ENCODE measurements at regions not wholly inside any gene's neighbourhood (a gene's known extent, or its start where the extent isn't known, plus 50 kb on each side); places are given as distances from the start of the nearest gene placed in this dataset.

- H3K9ac ChIP-seq (replicated peaks in 1 of 4; ENCODE audit: extremely low read depth in 1 of 4, low read depth in 3 of 4, low read length in 3 of 4) = no peak overlapping the region
- no peak overlapping the region for H2BK120ac ChIP-seq (replicated peaks; ENCODE audit: low read depth, low read length)
- no peak overlapping the region for H2BK5ac ChIP-seq (ENCODE audit: low read depth, low read length)
- no peak overlapping the region for H3K56ac ChIP-seq (replicated peaks; ENCODE audit: insufficient read length, low read depth, low read length)
- H3K4ac ChIP-seq (replicated peaks; ENCODE audit: insufficient read length, low read depth, low read length) = no peak overlapping the region
- H3K18ac ChIP-seq (ENCODE audit: extremely low read depth, low read length) = no peak overlapping the region
- H2BK20ac ChIP-seq (ENCODE audit: low read length) = no peak overlapping the region
- H4K20me1 ChIP-seq (replicated peaks in 1 of 2; ENCODE audit: control insufficient read depth in 1 of 2, insufficient read depth in 2 of 2, low read length in 2 of 2) = no peaks in the 10 kb centered on the region
- POLR2A ChIA-PET (ENCODE audit: partially characterized antibody) = no interaction called here
- no peaks in the 10 kb centered on the region for H3K4me1 ChIP-seq (replicated peaks in 1 of 4; ENCODE audit: control insufficient read depth in 3 of 4, insufficient read depth in 4 of 4, low read length in 3 of 4)
- H3K23me2 ChIP-seq (ENCODE audit: low read depth, low read length) = no peaks in the 10 kb centered on the region
- H3K27me3 ChIP-seq (replicated peaks in 1 of 4; ENCODE audit: control insufficient read depth in 3 of 4, extremely low read depth in 1 of 4, insufficient read depth in 3 of 4, low read length in 3 of 4) = no peaks in the 10 kb centered on the region
- H3K4me2 ChIP-seq (ENCODE audit: insufficient read depth in 1 of 2, low read depth in 2 of 2, low read length in 2 of 2) = no peak overlapping the region
- H2AK5ac ChIP-seq (ENCODE audit: low read depth, low read length) = no peak overlapping the region
- no peak overlapping the region for H3K14ac ChIP-seq (ENCODE audit: insufficient read length)
- H4K91ac ChIP-seq (replicated peaks; ENCODE audit: insufficient read length, low read length) = no peak overlapping the region
- 95% methylated on average over 1 of the region's 1 CpG; no CpG with 5 or more reads in 1 of the 2 experiments for WGBS, 2 experiments (ENCODE audit: extremely low coverage in 1 of 2, insufficient coverage in 1 of 2, insufficient read length in 1 of 2, insufficient replicate concordance in 2 of 2, low coverage in 1 of 2, low lambda C conversion rate in 2 of 2, missing lambda C conversion rate in 1 of 2)
- no peak overlapping the region for H3K27ac ChIP-seq (ENCODE audit: low read depth, low read length)
- no peak overlapping the region for H3K23ac ChIP-seq (ENCODE audit: insufficient read length)
- CTCF ChIA-PET (ENCODE audit: partially characterized antibody) = no interaction called here
- no peak overlapping the region for H4K8ac ChIP-seq (ENCODE audit: extremely low read depth, insufficient read depth, low read length)
- H2AFZ ChIP-seq (ENCODE audit: low read length) = no peak overlapping the region
- no peak overlapping the region for H2BK15ac ChIP-seq (ENCODE audit: low read length)
- no peak overlapping the region for H2BK12ac ChIP-seq (ENCODE audit: low read depth, low read length)
- H4K5ac ChIP-seq (ENCODE audit: insufficient read length, low read depth, low read length) = no peak overlapping the region
- FAIRE-seq (no peak), DNase-seq (ENCODE audit: low read depth in 1 of 2, low spot score in 2 of 2) (no peak)
- no peaks in the 10 kb centered on the region for H3K79me1 ChIP-seq (ENCODE audit: low read depth, low read length)
- H3K4me3 ChIP-seq (ENCODE audit: extremely low read depth in 1 of 4, insufficient read depth in 2 of 4, low read depth in 3 of 4, low read length in 4 of 4) = no peak overlapping the region
- no peaks in the 10 kb centered on the region for H3K9me3 ChIP-seq (ENCODE audit: insufficient read depth in 2 of 2, low read depth in 1 of 2, low read length in 1 of 2)
- no peaks in the 10 kb centered on the region for H3K36me3 ChIP-seq (ENCODE audit: control insufficient read depth in 2 of 4, insufficient read depth in 4 of 4, low read length in 3 of 4)
- H3K79me2 ChIP-seq (ENCODE audit: control insufficient read depth in 1 of 2, insufficient read depth in 2 of 2, low read length in 2 of 2) = no peaks in the 10 kb centered on the region
- TF ChIP-seq TEAD4 (IDR thresholded peaks at IDR 0.05; ENCODE audit: low read depth, low read length) (no peak), POU5F1 (IDR thresholded peaks at IDR 0.05; ENCODE audit: low read depth, low read length) (no peak), RXRA (IDR thresholded peaks at IDR 0.05; ENCODE audit: insufficient read depth, low read depth, low read length) (no peak), SIX5 (IDR thresholded peaks at IDR 0.05; ENCODE audit: low read depth, low read length) (no peak), ZNF274 (IDR thresholded peaks at IDR 0.05; ENCODE audit: borderline replicate concordance, extremely low read depth, low read length) (no peak), SAP30 (IDR thresholded peaks at IDR 0.05; ENCODE audit: insufficient read depth, insufficient replicate concordance, low read length) (no peak), BCL11A (IDR thresholded peaks at IDR 0.05; ENCODE audit: low read depth in 2 of 2, low read length in 2 of 2) (no peak), RNF2 (IDR thresholded peaks at IDR 0.05; ENCODE audit: borderline replicate concordance, low read depth, low read length, missing control alignments, poor library complexity, severe bottlenecking) (no peak), CTBP2 (IDR thresholded peaks at IDR 0.05; ENCODE audit: borderline replicate concordance, insufficient read depth, insufficient read length, low read length) (no peak), CHD2 (IDR thresholded peaks at IDR 0.05; ENCODE audit: low read length) (no peak), SRF (IDR thresholded peaks at IDR 0.05; ENCODE audit: low read depth, low read length) (no peak), GTF2F1 (IDR thresholded peaks at IDR 0.05; ENCODE audit: borderline replicate concordance, low read depth, low read length) (no peak), ASH2L (IDR thresholded peaks at IDR 0.05; ENCODE audit: low read length) (no peak), EGR1 (IDR thresholded peaks at IDR 0.05; ENCODE audit: borderline replicate concordance, low read depth, low read length) (no peak), KDM5A (IDR thresholded peaks at IDR 0.05; ENCODE audit: low read length) (no peak)
Measured at GRCh38 chr5:99589424-99589823, 660.6 kb upstream of the CHD1 start.

Measured in H1 (cell line).